ENCODE measurements at regions not wholly inside any gene's neighbourhood (a gene's known extent, or its start where the extent isn't known, plus 50 kb on each side); places are given as distances from the start of the nearest gene placed in this dataset.

- no peaks in the 10 kb centered on the region for H3K36me3 ChIP-seq (ENCODE audit: insufficient read depth, low read length)
- no peaks in the 10 kb centered on the region for H3K27me3 ChIP-seq (ENCODE audit: insufficient read depth, low read length)
- H2AFZ ChIP-seq (ENCODE audit: low read depth, low read length), result no peak overlapping the region
- H3K9me3 ChIP-seq (ENCODE audit: low read length), result no peaks in the 10 kb centered on the region
- no peaks in the 10 kb centered on the region for H3K4me1 ChIP-seq (ENCODE audit: insufficient read depth, low read length)
- no peak overlapping the region for H3K4me3 ChIP-seq (ENCODE audit: low read length)
Observed at GRCh38 chr12:113748707-113749432, 217.3 kb downstream of the RBM19 start.

DNA sequence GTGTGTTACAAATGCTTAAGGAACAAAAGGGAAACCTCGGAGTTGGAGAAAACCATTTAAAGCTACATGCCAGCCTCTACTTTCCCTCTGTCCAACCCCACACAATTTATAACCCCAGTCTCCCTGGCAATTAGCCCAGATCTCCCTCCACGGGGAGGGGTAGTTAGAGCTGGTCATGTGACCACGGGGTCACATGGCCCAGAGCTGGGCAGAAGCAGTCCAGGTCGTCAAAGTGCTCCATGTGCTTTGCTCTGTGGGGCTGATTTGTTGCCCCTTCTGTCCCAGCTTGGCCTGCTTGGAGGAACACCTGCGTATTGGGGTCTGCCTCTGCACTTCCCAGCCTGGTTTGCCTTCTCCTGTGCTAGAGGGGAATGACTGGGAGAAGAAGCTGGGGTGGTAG lies 219.1 kb downstream of the RBM19 start:
- no peak overlapping the region for H3K4me3 ChIP-seq (ENCODE audit: low read length)
- H3K9me3 ChIP-seq (ENCODE audit: low read length), result no peaks in the 10 kb centered on the region
- no peaks in the 10 kb centered on the region for H3K4me1 ChIP-seq (ENCODE audit: insufficient read depth, low read length)
- H3K36me3 ChIP-seq (ENCODE audit: insufficient read depth, low read length), result no peaks in the 10 kb centered on the region
- H3K27me3 ChIP-seq (ENCODE audit: insufficient read depth, low read length), result no peaks in the 10 kb centered on the region
- no peak overlapping the region for H2AFZ ChIP-seq (ENCODE audit: low read depth, low read length)

DNA sequence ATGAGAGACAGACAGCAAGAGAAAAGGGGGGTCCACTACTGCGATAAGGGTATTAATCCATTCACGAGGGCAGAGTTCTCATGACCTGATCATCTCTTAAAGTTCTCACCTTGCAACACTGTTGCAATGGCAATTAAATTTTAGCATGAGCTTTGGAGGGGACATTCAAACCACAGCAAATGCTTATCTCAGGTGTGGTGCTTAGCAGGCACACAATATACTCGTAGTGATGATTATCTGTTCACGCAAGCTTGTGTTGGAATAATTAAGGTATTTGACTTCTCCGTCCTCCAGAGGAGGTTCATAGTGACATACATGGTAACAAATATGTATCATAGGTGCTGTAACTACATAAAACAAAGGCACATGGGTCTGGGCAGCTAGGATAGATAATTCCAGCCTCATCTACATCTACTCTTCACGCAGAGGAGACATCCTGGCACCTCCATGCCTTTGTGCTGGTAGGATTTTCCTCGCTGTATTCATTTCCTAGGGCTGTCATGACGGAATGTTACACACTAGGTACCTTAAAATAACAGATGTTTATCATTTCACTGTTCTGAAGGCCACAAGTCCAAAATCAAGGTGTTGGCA lies 221.2 kb downstream of the RBM19 start:
- no peaks in the 10 kb centered on the region for H3K4me1 ChIP-seq (ENCODE audit: insufficient read depth, low read length)
- no peaks in the 10 kb centered on the region for H3K36me3 ChIP-seq (ENCODE audit: insufficient read depth, low read length)
- no peak overlapping the region for H3K4me3 ChIP-seq (ENCODE audit: low read length)
- H2AFZ ChIP-seq (ENCODE audit: low read depth, low read length), result no peak overlapping the region
- no peaks in the 10 kb centered on the region for H3K9me3 ChIP-seq (ENCODE audit: low read length)
- no peaks in the 10 kb centered on the region for H3K27me3 ChIP-seq (ENCODE audit: insufficient read depth, low read length)

GRCh38 chr12:113742801-113743200 lies 223.3 kb downstream of the RBM19 start:
- no peaks in the 10 kb centered on the region for H3K36me3 ChIP-seq (ENCODE audit: insufficient read depth, low read length)
- H3K4me3 ChIP-seq (ENCODE audit: low read length), result no peak overlapping the region
- H3K27me3 ChIP-seq (ENCODE audit: insufficient read depth, low read length), result no peaks in the 10 kb centered on the region
- H3K9me3 ChIP-seq (ENCODE audit: low read length), result no peaks in the 10 kb centered on the region
- no peaks in the 10 kb centered on the region for H3K4me1 ChIP-seq (ENCODE audit: insufficient read depth, low read length)
- no peak overlapping the region for H2AFZ ChIP-seq (ENCODE audit: low read depth, low read length)

DNA sequence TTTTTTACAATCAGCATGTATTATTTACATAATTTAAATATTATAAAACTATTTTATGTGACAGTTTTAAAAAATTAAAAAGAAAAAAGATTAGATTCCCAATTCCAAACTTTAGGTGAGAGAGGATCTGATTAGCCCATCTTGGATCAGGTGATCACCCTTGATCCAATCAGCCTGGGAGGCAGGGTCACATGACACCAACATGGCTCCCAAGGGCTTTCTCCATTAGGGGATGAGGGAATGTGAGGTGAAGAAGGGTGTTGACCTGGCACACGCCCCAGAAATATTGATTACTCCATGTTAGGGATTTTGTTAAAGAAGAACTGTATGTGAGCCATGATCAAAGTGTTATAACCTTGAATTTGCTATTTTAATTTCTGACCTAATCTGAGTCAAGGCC lies 225.4 kb downstream of the RBM19 start:
- no peaks in the 10 kb centered on the region for H3K9me3 ChIP-seq (ENCODE audit: low read length)
- H2AFZ ChIP-seq (ENCODE audit: low read depth, low read length), result no peak overlapping the region
- H3K4me3 ChIP-seq (ENCODE audit: low read length), result no peak overlapping the region
- H3K36me3 ChIP-seq (ENCODE audit: insufficient read depth, low read length), result no peaks in the 10 kb centered on the region
- no peaks in the 10 kb centered on the region for H3K27me3 ChIP-seq (ENCODE audit: insufficient read depth, low read length)
- no peaks in the 10 kb centered on the region for H3K4me1 ChIP-seq (ENCODE audit: insufficient read depth, low read length)

GRCh38 chr12:113735131-113735530 lies 231.0 kb downstream of the RBM19 start:
- Histone ChIP-seq H3K9me3 (ENCODE audit: low read length) (no peaks in the 10 kb centered on the region), H3K36me3 (ENCODE audit: insufficient read depth, low read length) (no peaks in the 10 kb centered on the region), H3K4me1 (ENCODE audit: insufficient read depth, low read length) (peaks cover 9% of the 10 kb centered on the region), H3K4me3 (ENCODE audit: low read length) (no peak overlapping the region), H2AFZ (ENCODE audit: low read depth, low read length) (no peak overlapping the region), H3K27me3 (ENCODE audit: insufficient read depth, low read length) (no peaks in the 10 kb centered on the region)

DNA sequence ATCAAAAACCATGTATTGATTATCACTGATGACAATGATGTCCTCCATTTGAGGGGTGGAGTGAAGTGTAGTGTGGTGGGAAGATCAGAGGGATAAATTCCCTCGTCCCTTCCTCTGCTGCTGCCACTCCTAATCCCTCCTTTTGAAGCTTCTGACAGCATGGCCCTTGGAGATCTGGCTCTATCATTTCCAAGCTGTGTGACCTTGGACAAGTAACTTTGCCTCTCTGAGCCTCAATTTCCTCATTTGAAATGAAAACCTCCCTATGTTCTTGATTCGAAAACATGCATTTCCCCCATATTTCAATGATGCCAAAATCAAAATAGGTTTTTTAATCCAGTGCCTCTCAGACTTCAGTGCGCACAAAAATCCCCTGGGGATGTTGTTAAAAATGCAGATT lies 231.6 kb downstream of the RBM19 start:
- Histone ChIP-seq H3K27me3 (ENCODE audit: insufficient read depth, low read length) (no peaks in the 10 kb centered on the region), H2AFZ (ENCODE audit: low read depth, low read length) (no peak overlapping the region), H3K4me3 (ENCODE audit: low read length) (no peak overlapping the region), H3K36me3 (ENCODE audit: insufficient read depth, low read length) (no peaks in the 10 kb centered on the region), H3K4me1 (ENCODE audit: insufficient read depth, low read length) (peaks cover 9% of the 10 kb centered on the region), H3K9me3 (ENCODE audit: low read length) (no peaks in the 10 kb centered on the region)

- Histone ChIP-seq H3K4me1 (ENCODE audit: insufficient read depth, low read length) (peaks cover 9% of the 10 kb centered on the region), H3K27me3 (ENCODE audit: insufficient read depth, low read length) (no peaks in the 10 kb centered on the region), H3K9me3 (ENCODE audit: low read length) (no peaks in the 10 kb centered on the region), H3K4me3 (ENCODE audit: low read length) (no peak overlapping the region), H2AFZ (ENCODE audit: low read depth, low read length) (no peak overlapping the region), H3K36me3 (ENCODE audit: insufficient read depth, low read length) (no peaks in the 10 kb centered on the region)
Observed at GRCh38 chr12:113732916-113733315, 233.2 kb downstream of the RBM19 start.

DNA sequence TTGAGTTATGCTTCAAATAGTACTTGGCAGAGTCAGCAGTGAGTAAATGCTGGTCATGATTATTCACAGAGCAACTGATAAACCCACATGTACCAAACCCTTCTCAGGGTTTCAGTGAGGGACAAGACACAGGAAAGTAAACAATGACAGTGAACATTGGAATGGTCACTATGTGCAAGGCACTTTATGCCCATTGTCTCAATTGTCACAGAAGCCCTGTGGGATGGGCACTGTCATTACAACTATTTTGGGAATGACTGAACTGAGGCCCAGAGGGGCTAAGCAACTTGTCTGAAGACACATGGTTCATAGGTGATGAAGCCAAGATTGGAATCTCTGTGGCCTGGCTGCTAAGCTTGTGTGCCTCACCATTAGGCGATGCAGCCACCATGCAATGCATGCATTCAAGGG lies 238.5 kb downstream of the RBM19 start:
- H3K27me3 ChIP-seq (ENCODE audit: insufficient read depth, low read length), result no peaks in the 10 kb centered on the region
- H3K9me3 ChIP-seq (ENCODE audit: low read length), result no peaks in the 10 kb centered on the region
- no peak overlapping the region for H2AFZ ChIP-seq (ENCODE audit: low read depth, low read length)
- H3K36me3 ChIP-seq (ENCODE audit: insufficient read depth, low read length), result no peaks in the 10 kb centered on the region
- no peak overlapping the region for H3K4me3 ChIP-seq (ENCODE audit: low read length)
- H3K4me1 ChIP-seq (ENCODE audit: insufficient read depth, low read length), result no peaks in the 10 kb centered on the region

DNA sequence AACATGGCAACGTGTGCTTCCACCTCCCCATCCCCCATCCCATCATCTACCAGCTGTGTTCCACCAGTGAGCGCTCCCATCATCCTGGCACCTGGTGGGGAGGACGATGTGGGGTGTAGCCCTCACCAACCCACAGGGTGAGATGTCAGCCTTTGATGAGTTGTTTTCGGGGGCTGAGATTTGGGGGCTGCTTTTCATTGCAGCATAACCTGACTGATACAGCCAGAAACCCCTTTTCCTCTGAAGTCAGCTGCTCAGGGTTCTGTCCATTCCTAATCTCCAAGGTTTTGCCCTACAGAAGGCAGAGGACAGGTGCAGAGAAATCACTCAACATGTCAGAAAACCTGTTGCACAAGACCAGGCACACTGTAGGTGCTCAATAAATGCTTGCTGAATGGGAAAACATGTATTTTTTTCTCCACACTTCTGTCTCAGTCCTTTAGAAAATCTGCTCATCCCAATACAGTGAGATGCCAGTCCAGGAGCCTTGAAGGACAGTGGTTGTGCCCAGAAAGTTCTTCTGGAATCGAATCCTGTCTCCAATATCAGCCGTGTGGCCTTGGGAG lies 239.8 kb downstream of the RBM19 start:
- no peak overlapping the region for H3K4me3 ChIP-seq (ENCODE audit: low read length)
- no peak overlapping the region for H2AFZ ChIP-seq (ENCODE audit: low read depth, low read length)
- no peaks in the 10 kb centered on the region for H3K36me3 ChIP-seq (ENCODE audit: insufficient read depth, low read length)
- H3K4me1 ChIP-seq (ENCODE audit: insufficient read depth, low read length), result no peaks in the 10 kb centered on the region
- H3K9me3 ChIP-seq (ENCODE audit: low read length), result no peaks in the 10 kb centered on the region
- H3K27me3 ChIP-seq (ENCODE audit: insufficient read depth, low read length), result no peaks in the 10 kb centered on the region

GRCh38 chr12:113725557-113725876 lies 240.6 kb downstream of the RBM19 start:
- Histone ChIP-seq H3K4me3 (ENCODE audit: low read length) (no peak overlapping the region), H3K9me3 (ENCODE audit: low read length) (no peaks in the 10 kb centered on the region), H3K4me1 (ENCODE audit: insufficient read depth, low read length) (no peaks in the 10 kb centered on the region), H3K27me3 (ENCODE audit: insufficient read depth, low read length) (no peaks in the 10 kb centered on the region), H3K36me3 (ENCODE audit: insufficient read depth, low read length) (no peaks in the 10 kb centered on the region), H2AFZ (ENCODE audit: low read depth, low read length) (no peak overlapping the region)

- no peak overlapping the region for H2AFZ ChIP-seq (ENCODE audit: low read depth, low read length)
- H3K4me1 ChIP-seq (ENCODE audit: insufficient read depth, low read length), result no peaks in the 10 kb centered on the region
- H3K27me3 ChIP-seq (ENCODE audit: insufficient read depth, low read length), result no peaks in the 10 kb centered on the region
- no peaks in the 10 kb centered on the region for H3K36me3 ChIP-seq (ENCODE audit: insufficient read depth, low read length)
- no peaks in the 10 kb centered on the region for H3K9me3 ChIP-seq (ENCODE audit: low read length)
- no peak overlapping the region for H3K4me3 ChIP-seq (ENCODE audit: low read length)
Observed at GRCh38 chr12:113724794-113725556, 241.2 kb downstream of the RBM19 start.

- Histone ChIP-seq H3K36me3 (ENCODE audit: insufficient read depth, low read length) (no peaks in the 10 kb centered on the region), H3K9me3 (ENCODE audit: low read length) (no peaks in the 10 kb centered on the region), H2AFZ (ENCODE audit: low read depth, low read length) (no peak overlapping the region), H3K4me1 (ENCODE audit: insufficient read depth, low read length) (no peaks in the 10 kb centered on the region), H3K27me3 (ENCODE audit: insufficient read depth, low read length) (no peaks in the 10 kb centered on the region), H3K4me3 (ENCODE audit: low read length) (no peak overlapping the region)
Observed at GRCh38 chr12:113723631-113724030, 242.5 kb downstream of the RBM19 start.
